ENCODE measurements at regions not wholly inside any gene's neighbourhood (a gene's known extent, or its start where the extent isn't known, plus 50 kb on each side); places are given as distances from the start of the nearest gene placed in this dataset.

DNA sequence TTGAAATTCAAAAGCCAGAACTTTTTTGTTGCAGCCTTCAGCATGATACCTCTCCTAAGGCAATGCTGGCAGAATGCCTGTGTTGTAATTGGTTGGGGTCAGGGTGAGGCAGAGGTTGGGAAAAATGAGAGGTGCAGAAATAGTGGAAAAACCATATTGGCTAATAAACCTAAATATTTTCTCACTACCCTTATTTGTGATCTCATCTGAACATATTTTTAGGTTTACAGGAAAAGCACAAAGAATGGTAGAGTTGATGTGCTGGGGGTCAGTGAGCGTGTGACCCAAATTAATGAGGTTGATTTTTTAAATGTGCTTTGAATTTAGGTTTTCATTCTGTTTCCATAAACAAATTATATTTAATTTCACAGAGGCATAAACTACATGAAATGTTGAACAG, 437.3 kb downstream of the HDGFL1 start:
- TF ChIP-seq CTCF (IDR thresholded peaks at IDR 0.05; ENCODE audit: borderline replicate concordance, extremely low read depth, insufficient read depth), result no peak
- no peak for DNase-seq
- Histone ChIP-seq H3K36me3 (ENCODE audit: control insufficient read depth in 2 of 3, insufficient read depth in 3 of 3, low read length in 3 of 3) (no peaks in the 10 kb centered on the region), H3K27ac (ENCODE audit: low read depth in 2 of 2, low read length in 2 of 2) (no peak overlapping the region), H3K9ac (ENCODE audit: low read length in 3 of 3) (no peak overlapping the region), H3K4me3 (ENCODE audit: low read length in 3 of 3) (no peak overlapping the region), H3K9me3 (ENCODE audit: control insufficient read depth in 2 of 3, insufficient read depth in 1 of 3, low read length in 3 of 3) (no peaks in the 10 kb centered on the region), H3K27me3 (ENCODE audit: control insufficient read depth, insufficient read depth, low read length) (no peaks in the 10 kb centered on the region), H3K4me1 (ENCODE audit: control insufficient read depth in 2 of 3, insufficient read depth in 2 of 3, low read depth in 1 of 3, low read length in 3 of 3) (no peaks in the 10 kb centered on the region)
- intact Hi-C loops (cut with DNase I), result no loop called here
- no peak for FAIRE-seq

DNA sequence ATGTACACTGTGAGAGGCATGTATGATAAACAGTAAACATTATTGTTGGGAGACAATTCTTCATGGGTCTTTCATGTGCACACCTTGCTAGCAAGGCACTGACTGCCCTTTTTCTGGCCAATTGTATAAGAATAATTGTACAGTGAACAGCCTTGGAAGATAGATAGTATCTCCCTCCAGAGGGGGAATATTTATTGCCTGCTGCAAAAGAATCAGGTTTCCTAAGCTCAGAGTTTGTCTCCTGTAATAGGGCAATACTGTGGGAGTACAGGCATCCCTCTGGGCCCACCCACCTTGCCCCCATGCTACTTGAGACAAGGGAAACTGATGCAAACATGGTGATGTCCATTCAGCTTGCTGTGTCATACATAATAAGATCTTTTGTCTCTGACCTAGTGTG, 442.2 kb downstream of the HDGFL1 start:
- no peaks in the 10 kb centered on the region for H3K36me3 ChIP-seq (ENCODE audit: control insufficient read depth in 2 of 3, insufficient read depth in 3 of 3, low read length in 3 of 3)
- H3K27me3 ChIP-seq (ENCODE audit: control insufficient read depth, insufficient read depth, low read length), result no peaks in the 10 kb centered on the region
- H3K9ac ChIP-seq (ENCODE audit: low read length in 3 of 3), result no peak overlapping the region
- H3K4me3 ChIP-seq (ENCODE audit: low read length in 3 of 3), result no peak overlapping the region
- no peak for FAIRE-seq
- H3K4me1 ChIP-seq (ENCODE audit: control insufficient read depth in 2 of 3, insufficient read depth in 2 of 3, low read depth in 1 of 3, low read length in 3 of 3), result no peaks in the 10 kb centered on the region
- no peak for DNase-seq
- intact Hi-C loops (cut with DNase I), result no loop called here
- no peak overlapping the region for H3K27ac ChIP-seq (ENCODE audit: low read depth in 2 of 2, low read length in 2 of 2)
- TF ChIP-seq CTCF (IDR thresholded peaks at IDR 0.05; ENCODE audit: borderline replicate concordance, extremely low read depth, insufficient read depth), result no peak
- no peaks in the 10 kb centered on the region for H3K9me3 ChIP-seq (ENCODE audit: control insufficient read depth in 2 of 3, insufficient read depth in 1 of 3, low read length in 3 of 3)

DNA sequence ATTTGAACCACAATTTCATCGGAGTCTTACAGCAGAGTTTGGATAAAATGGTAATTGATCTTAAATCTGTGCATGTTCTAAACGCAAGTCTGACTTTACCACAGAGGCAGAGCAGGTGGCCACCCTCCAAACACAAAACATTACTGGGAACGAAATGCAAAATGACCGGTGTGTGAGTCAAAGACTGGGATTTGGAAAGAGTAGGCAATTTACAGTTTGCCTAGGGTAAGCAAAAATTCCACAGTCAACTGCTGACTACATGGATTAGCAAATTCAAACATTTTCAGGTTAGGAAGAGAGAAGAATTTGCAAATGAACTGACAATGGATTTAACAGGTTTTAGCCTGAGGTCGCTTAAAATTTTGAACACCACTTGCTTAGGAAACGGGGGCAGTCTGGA, 444.4 kb downstream of the HDGFL1 start:
- FAIRE-seq, result no peak
- Histone ChIP-seq H3K27ac (ENCODE audit: low read depth in 2 of 2, low read length in 2 of 2) (no peak overlapping the region), H3K4me3 (ENCODE audit: low read length in 3 of 3) (no peak overlapping the region), H3K27me3 (ENCODE audit: control insufficient read depth, insufficient read depth, low read length) (no peaks in the 10 kb centered on the region), H3K36me3 (ENCODE audit: control insufficient read depth in 2 of 3, insufficient read depth in 3 of 3, low read length in 3 of 3) (no peaks in the 10 kb centered on the region), H3K9me3 (ENCODE audit: control insufficient read depth in 2 of 3, insufficient read depth in 1 of 3, low read length in 3 of 3) (no peaks in the 10 kb centered on the region), H3K4me1 (ENCODE audit: control insufficient read depth in 2 of 3, insufficient read depth in 2 of 3, low read depth in 1 of 3, low read length in 3 of 3) (no peaks in the 10 kb centered on the region), H3K9ac (ENCODE audit: low read length in 3 of 3) (no peak overlapping the region)
- TF ChIP-seq CTCF (IDR thresholded peaks at IDR 0.05; ENCODE audit: borderline replicate concordance, extremely low read depth, insufficient read depth), result no peak
- no peak for DNase-seq
- intact Hi-C loops (cut with DNase I), result no loop called here

GRCh38 chr6:23016696-23017095, 447.3 kb downstream of the HDGFL1 start:
- Histone ChIP-seq H3K9ac (ENCODE audit: low read length in 3 of 3) (no peak overlapping the region), H3K4me1 (ENCODE audit: control insufficient read depth in 2 of 3, insufficient read depth in 2 of 3, low read depth in 1 of 3, low read length in 3 of 3) (no peaks in the 10 kb centered on the region), H3K27me3 (ENCODE audit: control insufficient read depth, insufficient read depth, low read length) (no peaks in the 10 kb centered on the region), H3K4me3 (ENCODE audit: low read length in 3 of 3) (no peak overlapping the region), H3K27ac (ENCODE audit: low read depth in 2 of 2, low read length in 2 of 2) (no peak overlapping the region), H3K9me3 (ENCODE audit: control insufficient read depth in 2 of 3, insufficient read depth in 1 of 3, low read length in 3 of 3) (no peaks in the 10 kb centered on the region), H3K36me3 (ENCODE audit: control insufficient read depth in 2 of 3, insufficient read depth in 3 of 3, low read length in 3 of 3) (no peaks in the 10 kb centered on the region)
- no peak for FAIRE-seq
- no peak for DNase-seq
- intact Hi-C loops (cut with DNase I), result no loop called here
- TF ChIP-seq CTCF (IDR thresholded peaks at IDR 0.05; ENCODE audit: borderline replicate concordance, extremely low read depth, insufficient read depth), result no peak
